Suprapubic skin (tissue), 4 donors: ENCODE measurements at regions not wholly inside any gene's neighbourhood (a gene's known extent, or its start where the extent isn't known, plus 50 kb on each side); places are given as distances from the start of the nearest gene placed in this dataset.

Source experiments
- DNase-seq, 2 donors: peaks; one replicate each; pipeline ENCODE4 v3.0.0-alpha.2; 2019; ENCODE audit warnings: low spot score in 2 of 2
- H3K27ac ChIP-seq: fragments of 200-600 bp; sonication (generic); one replicate; pipeline ENCODE4 v1.5.1; 2019
- H3K27me3 ChIP-seq: fragments of 200-600 bp; sonication (generic); one replicate; pipeline ENCODE4 v1.5.1; 2019
- H3K36me3 ChIP-seq: fragments of 200-600 bp; sonication (generic); one replicate; pipeline ENCODE4 v1.5.1; 2019
- H3K4me1 ChIP-seq: fragments of 200-600 bp; sonication (generic); one replicate; pipeline ENCODE4 v1.5.1; 2019
- H3K4me3 ChIP-seq: fragments of 200-600 bp; sonication (generic); one replicate; pipeline ENCODE4 v1.5.1; 2019; ENCODE audit warnings: mild to moderate bottlenecking
- H3K9me3 ChIP-seq: fragments of 200-600 bp; sonication (generic); one replicate; pipeline ENCODE4 v1.5.1; 2019
- CTCF ChIP-seq, 2 donors: fragments of 200-600 bp in 1 of 2; fragments of 450-650 bp in 1 of 2; sonication (generic) in 1 of 2; IDR thresholded peaks; one replicate each; pipeline ENCODE4 v1.5.1; 2016 to 2019; ENCODE audit warnings: antibody characterized with exemption in 2 of 2, mild to moderate bottlenecking in 1 of 2, moderate library complexity in 1 of 2
- EP300 ChIP-seq: sonication (generic); formaldehyde crosslinking; IDR thresholded peaks from one replicate; pipeline ENCODE4 v1.6.1; 2017; ENCODE audit warnings: antibody characterized with exemption
- POLR2A ChIP-seq, 2 donors: fragments of 450-650 bp; IDR thresholded peaks; one replicate each; pipeline ENCODE4 v1.6.1; 2017; ENCODE audit warnings: antibody characterized with exemption in 2 of 2, mild to moderate bottlenecking in 2 of 2, moderate library complexity in 2 of 2
- POLR2AphosphoS5 ChIP-seq, 3 donors: sonication (generic); formaldehyde crosslinking; IDR thresholded peaks; one replicate each; pipeline ENCODE4 v1.6.1; 2017; ENCODE audit warnings: antibody characterized with exemption in 3 of 3
- WGBS: methylation state at CpG from one replicate; pipeline ENCODE4 v1.1.5; 2018; 5-methylcytosine and 5-hydroxymethylcytosine counted together

- 61% methylated on average over 2 of the region's 2 CpGs for WGBS
- Histone ChIP-seq H3K9me3 (no peaks in the 10 kb centered on the region), H3K27me3 (no peaks in the 10 kb centered on the region), H3K4me3 (no peak overlapping the region), H3K4me1 (no peaks in the 10 kb centered on the region), H3K27ac (no peak overlapping the region), H3K36me3 (no peaks in the 10 kb centered on the region)
- DNase-seq = no peak
- no peak for TF ChIP-seq EP300
- no peak for TF ChIP-seq POLR2AphosphoS5 (IDR thresholded peaks at IDR 0.05)
These were observed 346.6 kb upstream of the SALL1 start for GRCh38 chr16:51497541-51498211.

- H3K27ac ChIP-seq = no peak overlapping the region
- no peak for DNase-seq
- no peak overlapping the region for H3K4me3 ChIP-seq
- H3K36me3 ChIP-seq = no peaks in the 10 kb centered on the region
- no peaks in the 10 kb centered on the region for H3K4me1 ChIP-seq
- no peaks in the 10 kb centered on the region for H3K27me3 ChIP-seq
- WGBS = 36% methylated on average over 6 of the region's 6 CpGs
- TF ChIP-seq POLR2A (IDR thresholded peaks at IDR 0.05) (no peak), POLR2AphosphoS5 (IDR thresholded peaks at IDR 0.05) (no peak), CTCF (IDR thresholded peaks at IDR 0.05) (no peak), EP300 (no peak)
- no peaks in the 10 kb centered on the region for H3K9me3 ChIP-seq
These were observed 339.8 kb upstream of the SALL1 start for GRCh38 chr16:51490866-51491265.

- Histone ChIP-seq H3K36me3 (no peaks in the 10 kb centered on the region), H3K9me3 (no peaks in the 10 kb centered on the region), H3K27me3 (no peaks in the 10 kb centered on the region), H3K4me3 (no peak overlapping the region), H3K27ac (no peak overlapping the region), H3K4me1 (no peaks in the 10 kb centered on the region)
- WGBS = 93% methylated on average over 2 of the region's 2 CpGs
- DNase-seq = no peak
- no peak for TF ChIP-seq POLR2AphosphoS5 (IDR thresholded peaks at IDR 0.05)
- TF ChIP-seq CTCF (IDR thresholded peaks at IDR 0.05) = no peak
- no peak for TF ChIP-seq EP300
- TF ChIP-seq POLR2A (IDR thresholded peaks at IDR 0.05) = no peak
These were observed 336.8 kb upstream of the SALL1 start for GRCh38 chr16:51487880-51488279.

GRCh38 chr16:51474414-51475091 lies 323.5 kb upstream of the SALL1 start:
- no peaks in the 10 kb centered on the region for H3K4me1 ChIP-seq
- H3K9me3 ChIP-seq = no peaks in the 10 kb centered on the region
- no peak overlapping the region for H3K4me3 ChIP-seq
- no peak for DNase-seq
- no peaks in the 10 kb centered on the region for H3K36me3 ChIP-seq
- no peaks in the 10 kb centered on the region for H3K27me3 ChIP-seq
- no peak for TF ChIP-seq POLR2AphosphoS5 (IDR thresholded peaks at IDR 0.05)
- no peak overlapping the region for H3K27ac ChIP-seq
- 95% methylated on average over 1 of the region's 1 CpG for WGBS

- Histone ChIP-seq H3K27me3 (no peaks in the 10 kb centered on the region), H3K36me3 (no peaks in the 10 kb centered on the region), H3K27ac (no peak overlapping the region), H3K4me1 (no peaks in the 10 kb centered on the region), H3K4me3 (no peak overlapping the region), H3K9me3 (no peaks in the 10 kb centered on the region)
- TF ChIP-seq EP300 (no peak), POLR2AphosphoS5 (IDR thresholded peaks at IDR 0.05) (no peak), POLR2A (IDR thresholded peaks at IDR 0.05) (no peak), CTCF (IDR thresholded peaks at IDR 0.05) (no peak)
- 63% methylated on average over 3 of the region's 3 CpGs for WGBS
- DNase-seq = no peak
These were observed 322.0 kb upstream of the SALL1 start for GRCh38 chr16:51473091-51473490.

GRCh38 chr16:51470492-51470891 lies 319.4 kb upstream of the SALL1 start:
- TF ChIP-seq POLR2AphosphoS5 (IDR thresholded peaks at IDR 0.05) (no peak), EP300 (no peak), CTCF (IDR thresholded peaks at IDR 0.05) (no peak)
- 62% methylated on average over 4 of the region's 4 CpGs for WGBS
- H3K27me3 ChIP-seq = no peaks in the 10 kb centered on the region
- H3K36me3 ChIP-seq = no peaks in the 10 kb centered on the region
- DNase-seq = no peak
- no peak overlapping the region for H3K27ac ChIP-seq
- no peaks in the 10 kb centered on the region for H3K9me3 ChIP-seq
- H3K4me1 ChIP-seq = no peaks in the 10 kb centered on the region
- no peak overlapping the region for H3K4me3 ChIP-seq
